HUDEP-2 (cell line): ENCODE measurements at regions not wholly inside any gene's neighbourhood (a gene's known extent, or its start where the extent isn't known, plus 50 kb on each side); places are given as distances from the start of the nearest gene placed in this dataset.

Experiments
- DNase-seq, 76 experiments: peaks; one replicate each; lab custom pipeline; 2025; ENCODE audit not compliant: unreplicated experiment in 76 of 76; lab: John Stamatoyannopoulos, UW

GRCh38 chr11:129268371-129268770 lies 76.2 kb upstream of the ARHGAP32 start:
- DNase-seq: no peak

GRCh38 chr11:129267716-129268115 lies 75.6 kb upstream of the ARHGAP32 start:
- no peak for DNase-seq

GRCh38 chr11:129266536-129266935 lies 74.4 kb upstream of the ARHGAP32 start:
- no peak for DNase-seq

GRCh38 chr11:129265125-129265788 lies 73.1 kb upstream of the ARHGAP32 start:
- DNase-seq: no peak

- DNase-seq: no peak
These were observed 72.0 kb upstream of the ARHGAP32 start for GRCh38 chr11:129264114-129264513.

- no peak for DNase-seq
These were observed 68.6 kb upstream of the ARHGAP32 start for GRCh38 chr11:129260750-129261149.

- DNase-seq: no peak
These were observed 67.8 kb upstream of the ARHGAP32 start for GRCh38 chr11:129259931-129260348.

- DNase-seq: no peak
These were observed 66.1 kb upstream of the ARHGAP32 start for GRCh38 chr11:129258205-129258604.

- no peak for DNase-seq
These were observed 65.4 kb upstream of the ARHGAP32 start for GRCh38 chr11:129257512-129257911.

- DNase-seq: no peak
These were observed 60.5 kb upstream of the ARHGAP32 start for GRCh38 chr11:129252621-129253020.

GRCh38 chr11:129251067-129251466 lies 58.9 kb upstream of the ARHGAP32 start:
- no peak for DNase-seq

GRCh38 chr11:129249923-129250322 lies 57.8 kb upstream of the ARHGAP32 start:
- DNase-seq: no peak

GRCh38 chr11:129249351-129249750 lies 57.2 kb upstream of the ARHGAP32 start:
- DNase-seq: no peak

GRCh38 chr11:129248618-129249017 lies 56.5 kb upstream of the ARHGAP32 start:
- no peak for DNase-seq

GRCh38 chr11:129247135-129247534 lies 55.0 kb upstream of the ARHGAP32 start:
- no peak for DNase-seq

GRCh38 chr11:129242855-129243254 lies 50.7 kb upstream of the ARHGAP32 start:
- no peak for DNase-seq
